ENCODE measurements at regions not wholly inside any gene's neighbourhood (a gene's known extent, or its start where the extent isn't known, plus 50 kb on each side); places are given as distances from the start of the nearest gene placed in this dataset.

DNA sequence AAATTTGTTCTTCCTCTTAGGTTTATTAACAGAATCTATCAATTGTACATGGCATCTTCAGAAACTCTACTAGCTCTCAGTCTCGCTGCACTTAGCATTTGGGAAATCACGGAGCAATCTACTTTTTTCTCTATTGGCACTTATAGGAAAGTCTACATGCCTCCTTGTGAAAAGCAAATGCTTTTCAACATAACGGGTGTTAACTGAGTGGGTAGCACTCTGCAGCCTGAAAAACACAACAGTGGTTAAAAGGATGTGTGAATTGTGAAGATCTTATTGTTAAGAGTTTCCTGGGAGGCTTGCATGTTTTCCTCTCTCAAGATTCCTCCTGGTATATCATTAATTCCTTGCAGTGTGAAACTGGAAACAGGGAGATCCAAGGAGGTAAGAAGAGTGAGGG is 204.2 kb upstream of the SESN3 start:
- no peak for DNase-seq (ENCODE audit: low read depth)
- TF ChIP-seq, protein P1, sequence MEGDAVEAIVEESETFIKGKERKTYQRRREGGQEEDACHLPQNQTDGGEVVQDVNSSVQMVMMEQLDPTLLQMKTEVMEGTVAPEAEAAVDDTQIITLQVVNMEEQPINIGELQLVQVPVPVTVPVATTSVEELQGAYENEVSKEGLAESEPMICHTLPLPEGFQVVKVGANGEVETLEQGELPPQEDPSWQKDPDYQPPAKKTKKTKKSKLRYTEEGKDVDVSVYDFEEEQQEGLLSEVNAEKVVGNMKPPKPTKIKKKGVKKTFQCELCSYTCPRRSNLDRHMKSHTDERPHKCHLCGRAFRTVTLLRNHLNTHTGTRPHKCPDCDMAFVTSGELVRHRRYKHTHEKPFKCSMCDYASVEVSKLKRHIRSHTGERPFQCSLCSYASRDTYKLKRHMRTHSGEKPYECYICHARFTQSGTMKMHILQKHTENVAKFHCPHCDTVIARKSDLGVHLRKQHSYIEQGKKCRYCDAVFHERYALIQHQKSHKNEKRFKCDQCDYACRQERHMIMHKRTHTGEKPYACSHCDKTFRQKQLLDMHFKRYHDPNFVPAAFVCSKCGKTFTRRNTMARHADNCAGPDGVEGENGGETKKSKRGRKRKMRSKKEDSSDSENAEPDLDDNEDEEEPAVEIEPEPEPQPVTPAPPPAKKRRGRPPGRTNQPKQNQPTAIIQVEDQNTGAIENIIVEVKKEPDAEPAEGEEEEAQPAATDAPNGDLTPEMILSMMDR (IDR thresholded peaks at IDR 0.05; ENCODE audit: control insufficient read depth, insufficient read depth, low read depth, low read length, missing control alignments): no peak
- H3K4me3 ChIP-seq (ENCODE audit: control insufficient read depth, low read depth, low read length): no peak overlapping the region

DNA sequence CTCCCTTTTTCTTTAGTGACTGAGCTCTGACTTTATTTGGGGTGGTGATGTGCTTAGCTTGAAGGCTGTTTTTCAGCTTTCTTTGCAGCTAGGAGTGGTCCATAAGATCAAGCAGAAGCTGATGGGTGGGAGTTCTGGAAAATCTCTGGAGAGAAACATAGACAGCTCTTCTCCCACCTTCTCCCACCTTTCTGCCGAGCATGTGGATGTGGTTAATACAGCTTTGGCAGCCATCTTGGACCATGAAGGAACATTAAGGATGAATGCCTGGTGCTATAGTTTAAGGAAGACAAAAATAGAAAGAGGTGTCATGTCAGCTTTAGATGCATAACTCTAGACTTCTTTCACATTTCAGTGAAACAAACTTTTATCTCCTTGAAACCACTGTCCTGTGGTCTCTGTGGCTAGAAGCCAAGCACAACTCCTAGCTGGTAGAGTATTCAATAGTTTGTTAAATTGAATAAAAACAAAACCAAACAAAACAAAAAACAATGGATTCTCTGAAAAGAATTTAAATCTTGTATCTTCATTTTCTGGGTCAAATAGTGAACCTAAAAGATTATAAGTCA is 203.6 kb upstream of the SESN3 start:
- no peak overlapping the region for H3K4me3 ChIP-seq (ENCODE audit: control insufficient read depth, low read depth, low read length)
- TF ChIP-seq, protein P1 (IDR thresholded peaks at IDR 0.05; ENCODE audit: control insufficient read depth, insufficient read depth, low read depth, low read length, missing control alignments): no peak
- no peak for DNase-seq (ENCODE audit: low read depth)

DNA sequence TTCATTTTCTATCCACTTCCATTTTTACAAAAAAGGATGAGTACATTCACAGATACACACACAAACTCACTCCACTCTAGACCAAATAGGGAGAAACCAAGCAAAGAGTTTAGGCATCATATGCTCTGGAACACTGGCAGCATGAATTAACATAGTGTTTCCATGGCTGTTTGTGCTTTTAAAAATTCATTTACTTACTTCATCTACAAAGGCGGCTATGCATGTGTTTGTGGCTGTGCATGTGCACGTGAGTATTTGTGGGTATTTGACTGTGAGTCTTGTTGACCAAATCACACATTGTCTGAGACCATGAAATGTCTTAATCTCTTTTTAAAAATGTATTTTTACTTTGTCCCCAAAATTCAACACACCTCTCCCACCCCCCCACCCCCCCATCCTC is 203.0 kb upstream of the SESN3 start:
- TF ChIP-seq, protein P1 (IDR thresholded peaks at IDR 0.05; ENCODE audit: control insufficient read depth, insufficient read depth, low read depth, low read length, missing control alignments): no peak
- no peak for DNase-seq (ENCODE audit: low read depth)

DNA sequence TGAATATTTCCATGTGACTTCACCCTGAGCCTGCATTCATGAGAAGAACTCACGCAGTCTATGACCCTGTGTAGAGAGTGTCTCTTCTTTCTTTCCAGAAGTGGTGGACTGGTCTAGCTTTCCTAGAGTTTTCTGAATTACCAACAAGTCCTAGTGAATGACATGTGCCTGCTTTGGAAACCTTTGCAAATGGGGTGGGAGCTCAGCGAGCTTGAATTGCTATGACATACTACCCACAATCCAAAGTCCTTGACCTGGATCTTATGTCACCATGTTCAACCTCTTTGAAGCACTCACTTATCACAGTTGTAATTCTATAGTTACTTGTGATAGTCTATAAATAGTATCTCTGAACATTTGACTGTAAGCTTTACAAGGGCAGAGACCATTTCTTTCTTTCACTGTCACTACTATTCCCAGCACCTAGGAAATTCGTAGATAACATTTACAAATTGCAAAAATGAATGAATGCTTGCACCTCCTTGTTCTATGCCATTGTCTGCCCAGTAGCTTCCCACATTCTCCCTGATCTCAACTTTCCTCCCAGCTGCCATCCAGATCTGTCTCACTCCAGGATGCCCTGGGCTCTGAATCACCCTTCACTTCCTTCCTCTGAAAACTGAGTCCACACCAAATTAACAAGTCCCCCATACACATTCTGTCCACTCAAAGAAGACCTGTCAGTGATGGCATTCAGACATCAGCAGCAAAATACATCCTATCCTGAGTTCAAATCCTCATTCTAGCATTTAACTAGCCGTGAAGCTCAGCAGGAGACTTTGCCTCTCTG is 201.9 kb upstream of the SESN3 start:
- H3K4me3 ChIP-seq (ENCODE audit: control insufficient read depth, low read depth, low read length): no peak overlapping the region

More for the DNA sequence above, 203.0 kb upstream of the SESN3 start:
- H3K4me3 ChIP-seq (ENCODE audit: control insufficient read depth, low read depth, low read length): no peak overlapping the region

DNA sequence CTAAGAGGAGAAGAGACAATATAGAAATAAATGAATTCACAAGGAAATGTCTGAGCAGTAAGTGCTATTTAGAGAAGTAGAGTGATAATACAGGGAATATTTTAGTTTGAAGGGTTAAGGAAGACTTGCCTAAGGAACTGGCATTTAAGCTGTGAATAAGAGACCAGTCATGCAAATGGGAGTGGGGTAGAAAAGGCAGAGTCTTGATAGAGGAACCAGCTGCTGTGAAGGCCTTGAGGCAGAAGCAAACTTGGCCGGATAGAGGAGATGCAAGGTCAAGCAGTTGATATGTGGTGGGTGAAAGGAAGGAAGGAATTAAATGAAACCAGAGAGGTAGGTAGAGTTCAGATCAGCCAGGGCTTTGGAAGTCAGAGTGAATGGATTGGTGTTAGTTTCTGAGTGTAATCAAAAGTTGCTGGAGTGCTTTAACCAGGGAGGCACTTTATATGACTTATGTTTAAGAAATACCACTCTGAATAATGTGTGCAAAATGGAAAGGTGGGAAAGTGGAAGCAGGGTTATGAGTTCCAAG is 198.4 kb upstream of the SESN3 start:
- H3K4me3 ChIP-seq (ENCODE audit: control insufficient read depth, low read depth, low read length): no peak overlapping the region
- TF ChIP-seq, protein P1 (IDR thresholded peaks at IDR 0.05; ENCODE audit: control insufficient read depth, insufficient read depth, low read depth, low read length, missing control alignments): no peak
- DNase-seq (ENCODE audit: low read depth): no peak

More for the DNA sequence above, 201.9 kb upstream of the SESN3 start:
- TF ChIP-seq, protein P1 (IDR thresholded peaks at IDR 0.05; ENCODE audit: control insufficient read depth, insufficient read depth, low read depth, low read length, missing control alignments): no peak
- DNase-seq (ENCODE audit: low read depth): no peak

DNA sequence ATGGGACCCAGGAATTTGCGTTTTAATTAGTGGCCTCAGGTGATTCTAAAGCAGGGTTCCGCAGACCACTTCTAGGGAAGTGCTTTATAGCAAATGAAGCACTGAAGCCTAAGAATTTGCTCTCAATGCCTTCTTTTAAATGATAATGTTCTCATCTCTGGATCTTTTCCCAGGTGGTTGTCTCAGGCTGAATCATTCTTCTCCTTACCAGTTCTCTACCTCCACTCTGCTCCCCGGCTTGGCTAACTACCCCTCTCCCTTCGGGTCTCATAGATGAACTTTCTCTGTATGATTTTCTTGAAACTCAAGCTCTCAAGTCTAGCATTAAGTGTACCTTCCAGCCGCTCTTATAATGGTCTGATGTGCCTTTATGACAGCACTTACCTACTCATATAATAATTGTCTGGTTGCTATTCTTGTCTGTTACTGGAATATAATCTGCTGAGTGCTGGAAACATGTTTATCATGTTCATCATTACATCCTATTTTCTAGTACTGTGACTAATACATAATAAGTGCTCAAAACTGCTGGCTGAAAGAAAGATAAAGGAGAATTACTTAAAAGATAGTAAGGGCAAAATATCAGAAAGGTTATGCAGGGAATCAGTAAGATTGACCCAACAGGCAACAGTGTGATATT is 195.9 kb upstream of the SESN3 start:
- DNase-seq (ENCODE audit: low read depth): no peak
- TF ChIP-seq, protein P1 (IDR thresholded peaks at IDR 0.05; ENCODE audit: control insufficient read depth, insufficient read depth, low read depth, low read length, missing control alignments): no peak
- H3K4me3 ChIP-seq (ENCODE audit: control insufficient read depth, low read depth, low read length): no peak overlapping the region
